ENCODE measurements at regions not wholly inside any gene's neighbourhood (a gene's known extent, or its start where the extent isn't known, plus 50 kb on each side); places are given as distances from the start of the nearest gene placed in this dataset.

DNA sequence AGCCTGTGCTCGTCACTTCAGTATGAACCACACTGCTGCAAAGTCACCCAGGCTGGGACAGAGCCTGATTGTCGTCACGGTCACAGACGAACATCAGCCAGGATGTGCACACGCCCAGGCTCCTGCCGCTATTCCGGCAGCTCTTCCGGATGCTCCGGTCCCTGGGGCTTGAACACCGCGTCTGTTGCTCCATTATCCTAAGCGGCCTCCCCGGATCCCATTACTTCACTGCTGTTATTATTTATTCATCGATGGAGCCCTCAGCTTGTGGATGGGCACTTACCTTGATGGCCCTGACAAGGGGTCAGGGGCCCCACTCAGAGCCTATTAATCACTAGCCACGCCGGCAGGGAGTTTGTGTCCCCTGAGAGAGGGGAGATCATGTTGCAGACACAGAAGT, 120.8 kb upstream of the PCBD1 start:
- H3K9ac ChIP-seq (ENCODE audit: insufficient read depth in 1 of 2, low read depth in 2 of 2, low read length in 2 of 2): no peak overlapping the region
- H3K27me3 ChIP-seq (ENCODE audit: control insufficient read depth in 2 of 2, insufficient read depth in 2 of 2, low read length in 2 of 2): peaks cover 14 to 64% of the 10 kb centered on the region in 2 experiments
- H3K9me1 ChIP-seq (ENCODE audit: control insufficient read depth, insufficient read depth, low read length): no peaks in the 10 kb centered on the region
- no peaks in the 10 kb centered on the region for H3K4me1 ChIP-seq (replicated peaks in 1 of 2; ENCODE audit: control insufficient read depth in 2 of 2, insufficient read depth in 2 of 2, low read length in 2 of 2)
- no peak overlapping the region for H2AFZ ChIP-seq (ENCODE audit: low read depth, low read length)
- WGBS (ENCODE audit: insufficient coverage, low coverage, missing lambda C conversion rate): 2% methylated on average over 16 of the region's 16 CpGs
- in situ Hi-C loops (cut with MboI) (no loop called here), intact Hi-C loops (cut with micrococcal nuclease) (no loop called here)
- ATAC-seq: no peak
- no peak for TF ChIP-seq CREB1 (IDR thresholded peaks at IDR 0.05)
- TF ChIP-seq CREB1 (CRISPR knock-in tag; IDR thresholded peaks at IDR 0.05): no peak
- TF ChIP-seq KAT2B (IDR thresholded peaks at IDR 0.05; ENCODE audit: low read depth, low read length): no peak
- TF ChIP-seq ZNF699 (CRISPR knock-in tag; IDR thresholded peaks at IDR 0.05; ENCODE audit: insufficient replicate concordance): no peak
- no peak for TF ChIP-seq ATF7 (IDR thresholded peaks at IDR 0.05)
- TF ChIP-seq, protein P1, sequence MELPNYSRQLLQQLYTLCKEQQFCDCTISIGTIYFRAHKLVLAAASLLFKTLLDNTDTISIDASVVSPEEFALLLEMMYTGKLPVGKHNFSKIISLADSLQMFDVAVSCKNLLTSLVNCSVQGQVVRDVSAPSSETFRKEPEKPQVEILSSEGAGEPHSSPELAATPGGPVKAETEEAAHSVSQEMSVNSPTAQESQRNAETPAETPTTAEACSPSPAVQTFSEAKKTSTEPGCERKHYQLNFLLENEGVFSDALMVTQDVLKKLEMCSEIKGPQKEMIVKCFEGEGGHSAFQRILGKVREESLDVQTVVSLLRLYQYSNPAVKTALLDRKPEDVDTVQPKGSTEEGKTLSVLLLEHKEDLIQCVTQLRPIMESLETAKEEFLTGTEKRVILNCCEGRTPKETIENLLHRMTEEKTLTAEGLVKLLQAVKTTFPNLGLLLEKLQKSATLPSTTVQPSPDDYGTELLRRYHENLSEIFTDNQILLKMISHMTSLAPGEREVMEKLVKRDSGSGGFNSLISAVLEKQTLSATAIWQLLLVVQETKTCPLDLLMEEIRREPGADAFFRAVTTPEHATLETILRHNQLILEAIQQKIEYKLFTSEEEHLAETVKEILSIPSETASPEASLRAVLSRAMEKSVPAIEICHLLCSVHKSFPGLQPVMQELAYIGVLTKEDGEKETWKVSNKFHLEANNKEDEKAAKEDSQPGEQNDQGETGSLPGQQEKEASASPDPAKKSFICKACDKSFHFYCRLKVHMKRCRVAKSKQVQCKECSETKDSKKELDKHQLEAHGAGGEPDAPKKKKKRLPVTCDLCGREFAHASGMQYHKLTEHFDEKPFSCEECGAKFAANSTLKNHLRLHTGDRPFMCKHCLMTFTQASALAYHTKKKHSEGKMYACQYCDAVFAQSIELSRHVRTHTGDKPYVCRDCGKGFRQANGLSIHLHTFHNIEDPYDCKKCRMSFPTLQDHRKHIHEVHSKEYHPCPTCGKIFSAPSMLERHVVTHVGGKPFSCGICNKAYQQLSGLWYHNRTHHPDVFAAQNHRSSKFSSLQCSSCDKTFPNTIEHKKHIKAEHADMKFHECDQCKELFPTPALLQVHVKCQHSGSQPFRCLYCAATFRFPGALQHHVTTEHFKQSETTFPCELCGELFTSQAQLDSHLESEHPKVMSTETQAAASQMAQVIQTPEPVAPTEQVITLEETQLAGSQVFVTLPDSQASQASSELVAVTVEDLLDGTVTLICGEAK (IDR thresholded peaks at IDR 0.05): no peak
- TF ChIP-seq, protein P1 (CRISPR knock-in tag; IDR thresholded peaks at IDR 0.05): no peak
- no TSS peak for BruUV-seq (replicated peaks)
- POLR2A ChIA-PET: interaction anchor here (0.9 kb wide), 1 partner anchor 197 kb away, joined by 3 read pairs; no protein-coding TSS in a partner anchor
- peaks cover 22% of the 10 kb centered on the region; the same call in 1 of the 2 replicates for H4K20me1 ChIP-seq (replicated peaks; ENCODE audit: control insufficient read depth, insufficient read depth, low read length)
- CTCF ChIA-PET (ENCODE audit: low intra/inter-chr PET ratio): interaction anchor here (0.6 kb wide), 1 partner anchor 628 kb away, joined by 3 read pairs; no protein-coding TSS in a partner anchor
- no peak for DNase-seq (ENCODE audit: extremely low read depth in 1 of 4, low spot score in 3 of 4)
- no peak overlapping the region for H3K27ac ChIP-seq (ENCODE audit: extremely low read depth, low read depth, low read length)
- no peaks in the 10 kb centered on the region for H3K9me3 ChIP-seq (replicated peaks; ENCODE audit: control insufficient read depth, insufficient read depth, low read depth, low read length)
- no peak overlapping the region for H3K4me2 ChIP-seq (ENCODE audit: insufficient read depth, low read length)
- H3K36me3 ChIP-seq (ENCODE audit: control insufficient read depth, insufficient read depth, low read length): no peaks in the 10 kb centered on the region
- H3K79me2 ChIP-seq (ENCODE audit: control insufficient read depth, insufficient read depth, low read length): no peaks in the 10 kb centered on the region
- H3K4me3 ChIP-seq: no peak overlapping the region
- no peak for FAIRE-seq

Measured in K562 (cell line).